22Rv1 (cell line): ENCODE measurements at regions not wholly inside any gene's neighbourhood (a gene's known extent, or its start where the extent isn't known, plus 50 kb on each side); places are given as distances from the start of the nearest gene placed in this dataset.

Experiments
- ZFX ChIP-seq: fragments of 450-650 bp; IDR thresholded peaks from 2 replicates; pipeline ENCODE4 v1.6.1; 2017; ENCODE audit warnings: antibody characterized with exemption, borderline replicate concordance
- TF ChIP-seq, protein P1 (sequence below): fragments of 450-650 bp; IDR thresholded peaks from 2 replicates; pipeline ENCODE4 v1.5.1; 2017; ENCODE audit warnings: mild to moderate bottlenecking

DNA sequence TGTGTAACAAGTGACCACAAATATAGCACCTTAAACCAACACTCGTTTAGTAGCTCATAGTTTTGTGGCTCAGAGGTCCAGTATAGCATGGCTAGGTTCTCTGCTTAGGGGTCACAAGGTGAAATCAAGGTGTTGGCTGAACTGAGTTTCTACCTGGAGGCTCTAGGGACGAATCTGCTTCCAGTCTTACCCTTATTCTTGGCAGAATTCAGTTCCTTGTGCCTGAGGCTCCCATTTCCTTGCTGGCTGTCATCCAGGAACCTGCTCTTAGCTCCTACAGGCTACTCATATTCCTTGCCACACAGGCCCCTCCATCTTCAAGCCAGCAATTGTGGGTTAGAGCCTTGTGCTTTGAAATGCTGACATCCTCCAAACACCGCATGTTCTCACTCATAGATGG, 212.3 kb upstream of the CDH13 start:
- TF ChIP-seq, protein P1, sequence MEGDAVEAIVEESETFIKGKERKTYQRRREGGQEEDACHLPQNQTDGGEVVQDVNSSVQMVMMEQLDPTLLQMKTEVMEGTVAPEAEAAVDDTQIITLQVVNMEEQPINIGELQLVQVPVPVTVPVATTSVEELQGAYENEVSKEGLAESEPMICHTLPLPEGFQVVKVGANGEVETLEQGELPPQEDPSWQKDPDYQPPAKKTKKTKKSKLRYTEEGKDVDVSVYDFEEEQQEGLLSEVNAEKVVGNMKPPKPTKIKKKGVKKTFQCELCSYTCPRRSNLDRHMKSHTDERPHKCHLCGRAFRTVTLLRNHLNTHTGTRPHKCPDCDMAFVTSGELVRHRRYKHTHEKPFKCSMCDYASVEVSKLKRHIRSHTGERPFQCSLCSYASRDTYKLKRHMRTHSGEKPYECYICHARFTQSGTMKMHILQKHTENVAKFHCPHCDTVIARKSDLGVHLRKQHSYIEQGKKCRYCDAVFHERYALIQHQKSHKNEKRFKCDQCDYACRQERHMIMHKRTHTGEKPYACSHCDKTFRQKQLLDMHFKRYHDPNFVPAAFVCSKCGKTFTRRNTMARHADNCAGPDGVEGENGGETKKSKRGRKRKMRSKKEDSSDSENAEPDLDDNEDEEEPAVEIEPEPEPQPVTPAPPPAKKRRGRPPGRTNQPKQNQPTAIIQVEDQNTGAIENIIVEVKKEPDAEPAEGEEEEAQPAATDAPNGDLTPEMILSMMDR, result no peak
- no peak for TF ChIP-seq ZFX
